NCI-H2196 treated with DMSO at 0.1 percent for 48 hours (cell line): ENCODE measurements at regions not wholly inside any gene's neighbourhood (a gene's known extent, or its start where the extent isn't known, plus 50 kb on each side); places are given as distances from the start of the nearest gene placed in this dataset.
A peak's percentile ranks its signal among the peaks of the same experiment; 100 is the strongest.
"Not testable (repeated sequence)": the region's sequence is repeated elsewhere in the genome, so short reads cannot be mapped to it uniquely, and the experiment has no call there.

Experiments
- DNase-seq: peaks from one replicate; lab custom pipeline; 2025; ENCODE audit not compliant: unreplicated experiment; lab: John Stamatoyannopoulos, UW

GRCh38 chr16:29202642-29203041 lies 203.9 kb downstream of the NPIPB11 start:
- DNase-seq, result peak; percentile 52

- DNase-seq, result not testable (repeated sequence)
These were observed 204.4 kb downstream of the NPIPB11 start for GRCh38 chr16:29202025-29202632.

- not testable (repeated sequence) for DNase-seq
These were observed 205.1 kb downstream of the NPIPB11 start for GRCh38 chr16:29201296-29202024.

GRCh38 chr16:29200681-29201080 lies 205.8 kb downstream of the NPIPB11 start:
- DNase-seq, result not testable (repeated sequence)

- not testable (repeated sequence) for DNase-seq
These were observed 206.3 kb downstream of the NPIPB11 start for GRCh38 chr16:29200135-29200601.

GRCh38 chr16:29199626-29200025 lies 206.9 kb downstream of the NPIPB11 start:
- not testable (repeated sequence) for DNase-seq

- no peak for DNase-seq
These were observed 207.6 kb downstream of the NPIPB11 start for GRCh38 chr16:29198731-29199521.

GRCh38 chr16:29198231-29198630 lies 208.3 kb downstream of the NPIPB11 start:
- DNase-seq, result no peak

GRCh38 chr16:29197494-29198100 lies 208.9 kb downstream of the NPIPB11 start:
- not testable (repeated sequence) for DNase-seq

- not testable (repeated sequence) for DNase-seq
These were observed 209.8 kb downstream of the NPIPB11 start for GRCh38 chr16:29196746-29197145.

- not testable (repeated sequence) for DNase-seq
These were observed 210.4 kb downstream of the LAT start for GRCh38 chr16:29195116-29195872.

GRCh38 chr16:29194185-29194844 lies 209.5 kb downstream of the LAT start:
- not testable (repeated sequence) for DNase-seq

- not testable (repeated sequence) for DNase-seq
These were observed 208.8 kb downstream of the LAT start for GRCh38 chr16:29193634-29194033.

- DNase-seq, result not testable (repeated sequence)
These were observed 208.4 kb downstream of the LAT start for GRCh38 chr16:29193248-29193574.

- DNase-seq, result no peak
These were observed 207.7 kb downstream of the LAT start for GRCh38 chr16:29192329-29193247.

GRCh38 chr16:29191636-29192180 lies 206.9 kb downstream of the LAT start:
- DNase-seq, result not testable (repeated sequence)

GRCh38 chr16:29190553-29191431 lies 205.9 kb downstream of the LAT start:
- DNase-seq, result not testable (repeated sequence)

GRCh38 chr16:29188806-29189205 lies 204.0 kb downstream of the LAT start:
- DNase-seq, result not testable (repeated sequence)
